Glomerular visceral epithelial cell (primary cell): ENCODE measurements at regions not wholly inside any gene's neighbourhood (a gene's known extent, or its start where the extent isn't known, plus 50 kb on each side); places are given as distances from the start of the nearest gene placed in this dataset.
"Not testable (repeated sequence)": the region's sequence is repeated elsewhere in the genome, so short reads cannot be mapped to it uniquely, and the experiment has no call there.

Experiments
- DNase-seq: peaks from one replicate; pipeline ENCODE4 v3.0.0-alpha.2; 2016; ENCODE audit errors: extremely low spot score

GRCh38 chr5:12757035-12757434, 852.8 kb upstream of the CTNND2 start:
- no peak for DNase-seq

- DNase-seq: no peak
These were observed 841.3 kb upstream of the CTNND2 start for GRCh38 chr5:12745537-12745936.

DNA sequence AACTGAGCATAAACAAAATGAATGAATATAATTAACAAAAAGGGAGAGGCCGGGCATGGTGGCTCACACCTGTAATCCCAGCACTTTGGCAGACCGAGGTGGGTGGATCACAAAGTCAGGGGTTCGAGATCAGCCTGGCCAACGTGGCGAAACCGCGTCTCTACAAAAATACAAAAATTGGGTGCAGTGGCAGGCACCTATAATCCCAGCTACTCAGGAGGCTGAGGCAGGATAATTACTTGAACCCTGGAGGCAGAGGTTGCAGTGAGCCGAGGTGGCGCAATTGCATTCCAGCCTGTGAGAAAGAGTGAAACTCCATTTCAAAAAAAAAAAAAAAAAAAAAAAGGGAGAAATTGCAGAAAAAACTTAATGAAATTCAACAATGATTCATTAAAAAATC, 839.3 kb upstream of the CTNND2 start:
- no peak for DNase-seq

GRCh38 chr5:12730354-12730753, 826.1 kb upstream of the CTNND2 start:
- DNase-seq: no peak

DNA sequence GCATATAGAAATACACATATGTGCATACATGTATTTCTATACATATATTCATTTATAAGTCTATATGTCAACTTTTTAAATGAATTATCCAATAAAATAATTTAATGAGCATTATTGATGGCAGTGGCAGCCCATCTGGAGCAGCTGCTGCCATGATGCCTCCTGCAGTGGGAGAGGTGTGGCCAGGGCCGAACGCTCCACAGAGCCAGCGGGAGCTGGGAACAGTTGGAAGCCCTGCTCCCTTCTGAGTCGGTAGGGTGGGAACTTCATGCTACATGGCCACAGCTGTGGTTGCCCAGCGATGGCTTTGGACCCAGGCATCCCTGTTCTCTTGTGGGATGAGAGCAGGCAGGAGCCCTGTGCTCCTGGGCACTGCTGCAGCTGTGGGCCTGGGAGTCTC, 812.4 kb upstream of the CTNND2 start:
- DNase-seq: no peak

- no peak for DNase-seq
These were observed 803.3 kb upstream of the CTNND2 start for GRCh38 chr5:12707560-12707959.

GRCh38 chr5:12704955-12705354, 800.7 kb upstream of the CTNND2 start:
- DNase-seq: no peak

- no peak for DNase-seq
These were observed 799.0 kb upstream of the CTNND2 start for GRCh38 chr5:12703254-12703653.

DNA sequence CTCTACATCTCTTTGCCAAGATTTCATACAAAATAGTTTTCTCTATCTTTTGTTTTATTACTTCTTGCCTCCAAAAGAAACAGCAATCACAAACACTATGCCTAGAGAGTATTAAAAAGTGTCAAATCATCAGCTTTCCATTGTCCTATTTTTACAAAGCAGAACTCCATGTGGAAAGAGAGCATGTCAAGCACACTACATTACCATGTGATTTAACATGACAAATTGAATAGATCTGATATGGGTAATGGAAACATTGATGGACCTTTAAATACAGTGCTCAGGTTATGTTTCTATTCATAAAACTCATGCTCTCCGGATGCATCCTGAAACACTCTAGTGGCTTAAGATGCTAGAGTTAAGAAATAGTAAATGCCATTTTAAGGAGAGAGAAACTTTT, 791.4 kb upstream of the CTNND2 start:
- DNase-seq: no peak

DNA sequence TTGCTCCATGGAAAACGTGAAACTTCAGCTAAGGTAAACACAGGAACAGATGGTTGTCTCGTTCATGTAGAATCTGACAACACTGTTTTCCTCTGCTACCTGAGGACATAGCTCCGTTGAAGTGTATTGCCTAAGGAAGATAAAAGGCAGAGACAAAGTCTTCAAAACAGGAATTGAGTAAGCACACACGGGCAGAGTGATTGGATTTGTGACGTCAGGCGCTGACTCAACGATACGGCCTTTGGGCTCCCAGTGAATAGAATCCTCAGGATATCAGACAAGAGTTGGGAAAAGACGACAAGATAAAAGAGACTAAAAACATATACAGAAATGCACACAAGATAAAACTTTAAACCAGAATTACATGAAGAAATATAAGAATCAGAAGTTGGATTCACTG, 787.1 kb upstream of the CTNND2 start:
- DNase-seq: no peak

GRCh38 chr5:12690361-12690760, 786.1 kb upstream of the CTNND2 start:
- no peak for DNase-seq

DNA sequence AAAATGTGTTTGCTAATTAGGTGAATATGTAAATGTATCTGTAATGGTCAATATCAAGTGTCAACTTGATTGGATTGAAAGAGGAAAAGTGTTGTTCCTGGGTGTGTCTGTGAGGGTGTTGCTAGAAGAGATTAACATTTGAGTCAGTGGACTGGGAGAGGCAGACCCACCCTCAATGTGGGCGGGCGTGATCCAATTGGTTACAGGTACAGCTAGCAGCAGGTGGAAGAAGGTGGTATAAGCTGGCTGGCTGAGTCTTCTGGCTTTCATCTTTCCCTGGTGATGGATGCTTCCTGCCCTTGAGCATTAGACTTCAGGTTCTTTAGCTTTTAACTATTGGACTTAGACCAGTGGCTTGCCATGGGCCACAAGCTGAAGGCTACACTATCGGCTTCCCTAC, 779.0 kb upstream of the CTNND2 start:
- DNase-seq: no peak

GRCh38 chr5:12679731-12680130, 775.5 kb upstream of the CTNND2 start:
- no peak for DNase-seq

GRCh38 chr5:12675959-12676358, 771.7 kb upstream of the CTNND2 start:
- DNase-seq: no peak

DNA sequence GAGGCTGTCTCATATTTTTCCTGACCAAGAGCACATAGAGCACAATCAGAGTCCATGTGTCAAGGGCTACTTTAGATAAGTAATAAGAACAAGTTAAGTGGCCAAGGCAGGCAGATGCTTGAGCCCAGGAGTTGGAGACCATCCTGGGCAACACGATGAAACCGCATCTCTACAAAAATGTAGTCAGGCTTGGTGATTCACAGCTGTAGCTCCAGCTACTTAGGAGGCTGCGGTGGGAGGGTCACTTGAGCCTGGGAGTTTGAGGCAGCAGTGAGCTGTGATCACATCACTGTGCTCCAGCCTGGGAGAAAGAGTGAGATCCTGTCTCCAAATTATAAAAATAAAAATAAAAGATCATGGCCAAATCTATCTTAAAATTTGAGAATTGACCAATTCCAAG, 767.9 kb upstream of the CTNND2 start:
- DNase-seq: no peak

DNA sequence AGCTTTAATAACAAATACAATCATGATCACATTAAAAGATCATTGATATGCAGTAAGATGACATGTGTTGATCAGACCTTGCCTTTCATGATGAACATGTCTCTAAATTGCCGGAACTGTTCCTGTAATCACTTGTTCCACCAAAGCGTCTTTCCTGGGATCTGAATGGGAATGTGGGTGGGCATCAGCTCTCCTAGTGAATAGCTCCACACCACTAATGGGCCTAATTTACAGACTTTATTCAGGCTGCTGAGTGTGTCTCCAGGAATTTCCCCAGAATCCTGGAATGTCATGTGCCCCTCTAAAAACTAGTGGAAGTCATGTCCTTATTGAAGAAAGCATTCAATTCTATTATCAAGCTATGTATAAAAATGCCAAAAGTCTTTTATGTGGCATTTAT, 765.1 kb upstream of the CTNND2 start:
- no peak for DNase-seq

- DNase-seq: no peak
These were observed 764.3 kb upstream of the CTNND2 start for GRCh38 chr5:12668564-12668963.

- DNase-seq: not testable (repeated sequence)
These were observed 763.6 kb upstream of the CTNND2 start for GRCh38 chr5:12667818-12668217.

DNA sequence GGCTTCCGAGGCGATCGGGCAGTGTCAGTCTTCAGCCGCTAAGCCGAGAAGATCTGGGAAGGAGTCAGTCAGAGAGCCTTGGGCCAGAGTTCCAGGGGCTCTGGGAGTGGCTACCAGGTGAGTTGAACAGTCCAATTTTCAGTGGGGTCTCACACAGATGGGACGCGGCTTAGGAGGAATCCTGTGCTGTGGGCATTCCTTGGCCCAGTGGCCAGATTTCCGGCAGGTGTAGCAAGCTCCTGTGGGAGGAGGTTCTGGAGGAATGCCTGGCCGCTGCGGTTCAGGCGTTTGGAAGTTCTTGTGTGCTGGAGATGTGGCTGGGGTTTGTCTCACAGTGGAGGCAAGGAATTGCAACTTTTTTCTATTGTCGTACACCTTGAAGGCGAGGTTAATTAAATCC, 761.5 kb upstream of the CTNND2 start:
- DNase-seq: not testable (repeated sequence)

DNA sequence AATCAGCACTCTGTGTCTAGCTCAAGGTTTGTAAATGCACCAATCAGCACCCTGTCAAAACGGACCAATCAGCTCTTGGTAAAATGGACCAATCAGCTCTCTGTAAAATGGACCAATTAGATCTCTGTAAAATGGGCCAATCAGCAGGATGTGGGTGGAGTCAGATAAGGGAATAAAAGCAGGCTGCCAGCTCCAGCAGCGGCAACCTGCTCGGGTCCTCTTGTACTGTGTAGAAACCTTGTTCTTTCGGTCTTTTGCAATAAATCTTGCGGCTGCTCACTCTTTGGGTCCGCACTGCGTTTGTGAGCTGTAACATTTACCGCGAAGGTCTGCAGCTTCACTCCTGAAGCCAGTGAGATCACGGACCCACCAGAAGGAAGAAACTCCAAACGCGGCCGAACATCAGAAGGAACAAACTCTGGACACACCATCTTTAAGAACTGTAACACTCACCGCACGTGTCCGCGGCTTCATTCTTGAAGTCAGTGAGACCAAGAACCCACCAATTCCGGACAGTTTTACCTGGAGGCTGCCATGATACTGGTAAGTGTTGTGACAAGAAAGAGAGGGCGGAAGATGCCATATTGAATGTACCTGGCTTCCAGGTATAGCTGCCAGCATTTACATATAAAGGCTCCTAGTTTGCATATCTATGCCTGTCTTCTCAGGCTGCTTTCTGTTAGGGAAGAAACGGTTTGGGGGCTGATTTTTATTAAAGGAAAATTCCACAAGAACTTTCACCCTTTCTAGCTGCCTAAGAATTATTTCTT, 758.5 kb upstream of the CTNND2 start:
- DNase-seq: no peak

DNA sequence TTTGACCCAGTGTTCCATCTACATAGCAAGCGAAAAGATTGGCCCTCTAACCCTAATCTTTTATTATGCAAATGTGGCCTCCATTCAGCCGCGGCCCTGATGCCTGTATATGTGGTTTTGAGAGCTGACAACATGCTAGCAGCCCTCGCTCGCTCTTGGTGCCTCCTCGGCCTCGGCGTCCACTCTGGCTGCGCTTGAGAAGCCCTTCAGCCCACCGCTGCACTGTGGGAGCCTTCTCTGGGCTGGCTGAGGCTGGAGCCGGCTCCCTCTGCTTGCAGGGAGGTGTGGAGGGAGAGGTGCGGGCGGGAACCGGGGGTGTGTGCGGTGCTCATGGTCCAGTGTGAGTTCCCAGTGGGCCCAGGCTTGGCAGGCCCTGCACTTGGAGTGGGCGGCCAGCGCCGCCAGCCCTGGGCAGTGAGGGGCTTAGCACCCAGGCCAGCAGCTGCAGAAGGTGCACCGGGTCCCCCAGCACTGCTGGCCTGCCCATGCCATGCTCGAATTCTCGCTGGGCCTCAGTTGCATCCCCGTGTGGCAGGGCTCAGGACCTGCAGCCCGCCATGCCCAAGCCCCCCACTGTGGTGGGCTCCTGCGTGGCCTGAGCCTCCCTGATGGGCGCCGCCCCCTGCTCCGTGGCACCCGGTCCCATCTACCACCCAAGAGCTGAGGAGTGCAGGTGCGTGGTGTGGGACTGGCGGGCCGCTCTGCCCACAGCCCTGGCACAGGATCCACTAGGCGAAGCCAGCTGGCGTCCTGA, 757.5 kb upstream of the CTNND2 start:
- no peak for DNase-seq

DNA sequence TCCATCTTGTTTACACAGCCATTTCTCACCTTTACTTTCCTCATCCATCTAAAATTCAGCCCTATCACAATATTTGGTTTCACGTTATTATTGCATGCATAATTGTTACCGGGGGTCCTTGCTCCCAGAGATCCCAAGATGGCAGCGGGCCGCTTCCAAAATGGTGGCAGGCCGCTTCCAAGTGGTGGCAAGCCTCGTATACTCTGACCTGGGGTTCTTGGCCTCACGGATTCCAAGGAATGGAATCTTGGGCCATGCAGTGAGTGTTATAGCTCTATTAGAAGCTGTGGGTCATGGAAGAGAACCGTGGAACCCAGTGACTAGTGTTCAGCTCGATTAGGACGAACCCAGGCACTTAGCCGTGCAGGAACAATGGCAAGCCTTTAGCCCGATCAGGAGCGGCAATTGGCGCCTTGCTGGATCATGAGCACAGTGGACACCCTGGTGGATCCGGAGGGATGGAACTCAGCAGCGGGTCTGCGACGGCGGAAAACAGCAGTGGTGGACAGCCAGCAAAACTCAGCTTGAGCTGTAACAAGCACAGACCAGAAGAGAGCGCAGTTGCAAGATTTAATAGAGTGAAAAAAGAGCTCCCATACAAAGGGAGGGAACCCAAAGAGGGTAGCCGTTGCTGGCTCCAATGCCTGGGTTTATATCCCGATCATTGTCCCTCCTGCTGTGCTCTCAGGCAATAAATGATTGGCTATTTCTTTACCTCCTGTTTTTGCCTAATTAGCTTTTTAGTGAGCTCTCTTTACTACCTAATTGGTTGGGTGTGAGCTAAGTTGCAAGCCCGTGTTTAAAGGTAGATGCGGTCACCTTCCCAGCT, 756.2 kb upstream of the CTNND2 start:
- not testable (repeated sequence) for DNase-seq

DNA sequence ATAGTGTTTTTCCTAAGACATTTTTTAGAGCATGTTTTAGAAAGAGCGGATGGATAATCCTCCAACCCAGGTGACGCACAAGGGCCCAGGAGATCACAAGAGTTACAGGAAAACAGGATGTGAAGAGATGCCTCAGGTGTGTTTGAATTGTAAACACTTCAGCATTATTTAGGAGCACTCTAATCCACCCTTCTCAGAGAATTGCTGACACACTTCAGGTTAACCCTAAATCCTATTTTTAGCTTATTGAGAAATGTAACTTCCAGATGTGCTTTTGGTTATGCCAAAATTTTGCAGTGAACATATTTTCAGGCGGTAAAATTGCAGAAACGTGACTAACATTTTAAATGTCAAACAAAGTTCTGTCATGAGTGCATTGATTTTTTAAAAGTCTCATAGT, 755.4 kb upstream of the CTNND2 start:
- DNase-seq: no peak
